ENCODE measurements at regions not wholly inside any gene's neighbourhood (a gene's known extent, or its start where the extent isn't known, plus 50 kb on each side); places are given as distances from the start of the nearest gene placed in this dataset.

- no peak for TF ChIP-seq REST (IDR thresholded peaks at IDR 0.05; ENCODE audit: low read depth)
- no peak for TF ChIP-seq YY1 (IDR thresholded peaks at IDR 0.05; ENCODE audit: low read depth)
- TF ChIP-seq EP300 (IDR thresholded peaks at IDR 0.05; ENCODE audit: borderline replicate concordance): no peak
- no peak for TF ChIP-seq CEBPB (IDR thresholded peaks at IDR 0.05)
- no peak for TF ChIP-seq ZBTB7A (IDR thresholded peaks at IDR 0.05; ENCODE audit: low read depth)
- no peak for TF ChIP-seq NFIC (IDR thresholded peaks at IDR 0.05)
- TF ChIP-seq USF1 (IDR thresholded peaks at IDR 0.05): no peak
Measured at GRCh38 chr6:18883851-18884250, 496.7 kb downstream of the RNF144B start.
